ENCODE measurements at regions not wholly inside any gene's neighbourhood (a gene's known extent, or its start where the extent isn't known, plus 50 kb on each side); places are given as distances from the start of the nearest gene placed in this dataset.
"Not testable (repeated sequence)": the region's sequence is repeated elsewhere in the genome, so short reads cannot be mapped to it uniquely, and the experiment has no call there.

GRCh38 chr9:94387338-94388010 lies 59.0 kb upstream of the NUTM2F start:
- not testable (repeated sequence) for DNase-seq (ENCODE audit: low spot score)

- DNase-seq (ENCODE audit: low spot score): not testable (repeated sequence)
These were observed 59.6 kb upstream of the NUTM2F start for GRCh38 chr9:94388011-94388406.

GRCh38 chr9:94390425-94391098 lies 62.1 kb upstream of the NUTM2F start:
- not testable (repeated sequence) for DNase-seq (ENCODE audit: low spot score)

GRCh38 chr9:94392971-94393624 lies 64.7 kb upstream of the NUTM2F start:
- not testable (repeated sequence) for DNase-seq (ENCODE audit: low spot score)

- not testable (repeated sequence) for DNase-seq (ENCODE audit: low spot score)
These were observed 69.4 kb upstream of the NUTM2F start for GRCh38 chr9:94397766-94398379.

- DNase-seq (ENCODE audit: low spot score): not testable (repeated sequence)
These were observed 72.0 kb upstream of the NUTM2F start for GRCh38 chr9:94400461-94400860.

- DNase-seq (ENCODE audit: low spot score): not testable (repeated sequence)
These were observed 74.4 kb upstream of the NUTM2F start for GRCh38 chr9:94402795-94403194.

- not testable (repeated sequence) for DNase-seq (ENCODE audit: low spot score)
These were observed 75.1 kb upstream of the NUTM2F start for GRCh38 chr9:94403571-94403970.

GRCh38 chr9:94413665-94414064 lies 85.2 kb upstream of the NUTM2F start:
- DNase-seq (ENCODE audit: low spot score): not testable (repeated sequence)

- not testable (repeated sequence) for DNase-seq (ENCODE audit: low spot score)
These were observed 86.7 kb upstream of the NUTM2F start for GRCh38 chr9:94415111-94415510.

- DNase-seq (ENCODE audit: low spot score): not testable (repeated sequence)
These were observed 91.7 kb upstream of the NUTM2F start for GRCh38 chr9:94420098-94420497.

- DNase-seq (ENCODE audit: low spot score): not testable (repeated sequence)
These were observed 93.5 kb upstream of the NUTM2F start for GRCh38 chr9:94421951-94422350.

- not testable (repeated sequence) for DNase-seq (ENCODE audit: low spot score)
These were observed 96.9 kb upstream of the NUTM2F start for GRCh38 chr9:94425312-94425711.

- DNase-seq (ENCODE audit: low spot score): not testable (repeated sequence)
These were observed 108.7 kb upstream of the NUTM2F start for GRCh38 chr9:94437128-94437527.

GRCh38 chr9:94438336-94438735 lies 109.9 kb upstream of the NUTM2F start:
- not testable (repeated sequence) for DNase-seq (ENCODE audit: low spot score)

- not testable (repeated sequence) for DNase-seq (ENCODE audit: low spot score)
These were observed 112.7 kb upstream of the NUTM2F start for GRCh38 chr9:94441146-94441545.

GRCh38 chr9:94441796-94442195 lies 113.1 kb upstream of the PCAT7 start:
- no peak for DNase-seq (ENCODE audit: low spot score)
- TF ChIP-seq CTCF (IDR thresholded peaks at IDR 0.05; ENCODE audit: extremely low read depth, missing control alignments): no peak
